NCI-H1092 treated with DMSO at 0.1 percent for 48 hours (cell line): ENCODE measurements at regions not wholly inside any gene's neighbourhood (a gene's known extent, or its start where the extent isn't known, plus 50 kb on each side); places are given as distances from the start of the nearest gene placed in this dataset.

Source experiments
- DNase-seq: peaks from one replicate; lab custom pipeline; 2025; lab: John Stamatoyannopoulos, UW

DNA sequence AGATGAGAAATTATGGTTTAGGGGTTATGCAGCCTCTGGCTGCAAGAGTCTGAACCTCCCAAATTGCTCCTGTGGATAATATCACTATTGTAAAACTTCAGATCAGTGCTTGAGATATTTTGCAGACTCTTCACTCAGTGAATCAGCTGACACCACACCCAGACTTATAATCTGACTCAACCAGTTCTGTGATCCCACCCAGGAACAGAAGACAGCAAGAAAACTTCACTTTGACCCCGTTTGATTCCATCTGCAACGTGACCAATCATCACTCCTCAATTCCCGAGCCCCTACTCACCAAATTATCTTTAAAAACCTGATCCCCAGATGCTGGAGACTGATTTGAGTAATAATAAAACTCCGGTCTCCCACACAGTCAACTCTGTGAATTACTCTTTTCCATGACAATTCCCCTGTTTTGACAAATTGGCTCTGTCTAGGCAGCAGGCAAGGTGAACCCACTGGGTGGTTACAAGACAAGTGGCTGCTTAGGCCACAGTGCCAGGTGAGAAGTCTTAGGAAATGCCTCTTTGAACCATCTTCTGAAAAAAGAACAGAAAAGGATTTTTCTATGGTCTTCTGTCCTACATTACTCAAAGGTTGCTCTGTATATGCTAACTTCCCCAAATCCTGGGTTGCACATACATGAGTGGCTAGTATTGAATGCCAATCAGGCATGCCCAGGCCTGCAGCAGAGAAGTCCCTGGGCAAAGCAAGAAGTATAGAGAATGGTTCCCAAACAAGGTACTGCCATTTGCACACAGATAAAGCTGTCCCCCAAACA, 588.0 kb downstream of the PRELID2 start:
- no peak for DNase-seq

DNA sequence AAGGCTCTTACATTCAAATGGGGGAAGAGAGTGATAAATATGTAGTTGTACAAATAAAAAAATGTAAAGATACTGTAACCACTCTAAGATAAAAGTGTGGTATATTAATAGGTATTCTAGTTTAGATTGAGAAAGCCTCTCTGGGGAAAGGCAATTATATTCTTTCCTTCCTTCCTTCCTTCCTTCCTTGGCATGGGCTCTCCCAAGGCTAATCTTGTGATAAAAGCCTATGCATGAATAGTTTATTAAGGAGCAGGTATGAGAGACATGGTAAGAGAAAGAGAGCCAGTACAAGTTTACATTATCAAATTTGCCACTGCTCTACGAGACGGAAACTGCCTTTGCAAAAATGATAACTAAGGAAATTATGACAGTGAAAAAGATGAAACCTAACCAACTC, 588.8 kb downstream of the PRELID2 start:
- DNase-seq = no peak

DNA sequence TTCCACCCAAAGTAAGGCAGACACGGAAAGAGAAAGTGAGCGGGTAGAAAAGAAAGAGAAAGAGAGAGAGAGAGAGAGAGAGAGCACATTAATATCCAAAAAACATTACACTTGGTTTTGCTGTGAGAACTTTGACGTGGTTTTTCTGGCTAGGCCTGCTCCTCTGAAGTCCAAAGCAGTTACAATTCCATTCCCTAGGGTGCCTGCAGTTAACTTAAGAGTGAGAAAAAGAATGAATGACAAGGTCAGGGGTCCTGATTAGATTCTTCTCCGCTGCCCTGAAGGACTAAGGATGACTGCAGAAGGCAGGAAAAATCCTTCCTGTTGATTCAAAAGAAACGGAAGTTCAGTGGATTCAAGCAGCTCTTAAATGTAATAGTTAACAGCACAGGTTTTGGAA, 589.8 kb downstream of the PRELID2 start:
- no peak for DNase-seq

DNA sequence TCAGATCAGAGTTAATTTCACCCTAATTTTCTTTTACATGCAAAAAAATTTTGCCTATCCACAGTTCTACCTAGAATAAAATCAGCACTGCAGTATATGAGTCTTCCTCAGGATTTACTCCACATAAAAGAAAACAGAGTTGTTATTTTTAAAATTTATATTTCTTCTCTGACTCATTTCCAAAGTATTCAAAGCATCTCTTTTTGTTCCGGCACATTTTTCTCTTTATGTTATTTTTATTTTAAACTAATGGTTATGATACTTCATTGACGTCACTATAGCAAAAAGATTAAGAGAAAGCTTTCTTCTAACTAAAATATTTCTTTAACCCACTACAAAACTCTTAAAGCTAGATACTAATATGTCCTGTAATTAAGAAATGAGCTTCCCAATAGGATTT, 590.4 kb downstream of the PRELID2 start:
- DNase-seq = no peak

DNA sequence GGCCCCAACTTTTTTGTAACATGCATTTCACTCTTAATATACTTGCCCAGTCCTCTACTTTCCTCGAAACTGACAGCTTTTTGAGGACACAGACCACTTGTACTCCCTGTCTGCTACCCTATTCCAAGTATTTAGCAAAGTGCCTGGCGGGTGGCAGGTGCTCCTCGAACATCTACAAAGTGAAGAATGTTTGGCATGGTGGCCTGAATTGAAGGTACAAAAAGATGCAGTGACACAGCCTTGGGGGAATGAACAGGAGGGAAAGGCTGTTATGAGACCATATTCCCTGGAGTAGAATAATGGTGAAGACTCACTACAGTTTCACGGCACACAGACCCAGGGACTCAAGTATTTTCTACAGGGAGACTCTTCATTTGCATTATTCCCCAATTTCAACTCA, 590.9 kb downstream of the PRELID2 start:
- DNase-seq = no peak

DNA sequence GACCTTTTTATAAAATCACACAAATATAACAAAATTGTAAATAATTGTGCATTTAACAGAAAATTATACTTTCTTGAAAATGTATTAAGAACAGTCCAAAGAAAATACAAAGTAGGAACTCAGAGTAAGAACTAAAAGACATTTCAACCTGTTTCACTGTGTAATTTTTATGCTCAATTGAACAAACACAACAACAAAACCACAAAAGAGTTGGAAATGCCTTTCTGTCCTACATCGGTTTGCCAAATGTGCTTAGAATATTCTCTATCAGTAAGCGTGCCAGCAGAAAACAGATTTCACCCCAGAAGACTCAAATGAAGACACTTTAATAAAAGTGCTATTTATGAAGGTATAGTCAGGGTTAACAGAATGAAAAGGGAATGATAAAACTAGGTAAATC, 592.1 kb downstream of the PRELID2 start:
- no peak for DNase-seq

DNA sequence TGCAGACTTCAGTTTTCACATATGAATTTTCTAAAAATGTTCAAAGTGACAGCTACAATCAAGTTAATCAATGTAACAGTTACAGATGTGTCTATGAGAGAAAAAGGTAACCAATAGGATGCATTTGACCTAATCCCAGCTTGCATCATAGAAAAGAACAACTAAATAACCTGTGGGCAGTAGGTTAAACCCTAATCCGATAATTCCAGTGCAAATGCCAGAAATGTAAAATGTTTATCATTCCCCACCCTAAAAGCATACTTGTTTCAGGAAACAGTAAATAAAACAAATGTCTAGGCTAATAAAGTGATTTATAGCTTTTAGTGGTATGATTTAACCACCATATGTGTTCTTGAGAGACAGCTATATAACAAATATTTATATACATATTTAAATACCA, 592.6 kb downstream of the PRELID2 start:
- no peak for DNase-seq

DNA sequence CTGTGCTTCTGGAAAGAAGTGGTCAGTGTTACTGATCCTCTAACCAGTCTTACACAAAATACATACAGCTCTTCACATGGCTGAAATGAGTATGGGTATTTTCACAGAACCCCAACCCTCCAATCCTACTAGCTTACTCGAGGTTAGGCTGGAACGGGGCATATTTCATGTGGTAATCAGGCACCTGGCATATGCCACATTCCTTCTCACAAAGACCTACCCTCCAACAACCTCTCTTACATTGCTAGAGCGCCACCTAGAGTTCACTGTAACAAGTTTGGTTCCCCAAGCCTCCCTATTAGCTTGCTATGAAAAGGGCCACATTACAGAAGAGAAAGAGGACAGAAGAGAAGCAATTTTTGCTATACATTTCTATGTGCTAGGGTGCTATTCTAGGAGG, 597.3 kb downstream of the PRELID2 start:
- DNase-seq = peak; percentile 67

DNA sequence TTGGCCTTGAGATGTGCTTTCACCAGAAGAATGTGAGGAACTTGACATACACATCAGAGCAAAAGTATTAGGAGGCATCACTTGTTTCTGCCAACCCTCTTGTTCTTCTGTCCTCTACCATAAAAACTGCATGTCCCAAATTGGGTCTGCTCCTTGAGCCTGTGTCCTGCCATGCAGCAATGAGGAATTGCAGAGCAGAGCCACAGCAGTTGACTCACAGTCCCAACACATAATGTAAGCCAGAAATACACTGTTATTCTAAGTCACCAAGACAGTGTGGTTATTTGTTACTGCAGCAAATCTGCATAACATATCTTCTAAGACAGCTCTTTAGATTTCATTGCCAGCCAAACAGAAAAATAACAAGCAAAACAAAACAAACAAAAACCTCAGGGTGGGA, 598.2 kb downstream of the PRELID2 start:
- no peak for DNase-seq

DNA sequence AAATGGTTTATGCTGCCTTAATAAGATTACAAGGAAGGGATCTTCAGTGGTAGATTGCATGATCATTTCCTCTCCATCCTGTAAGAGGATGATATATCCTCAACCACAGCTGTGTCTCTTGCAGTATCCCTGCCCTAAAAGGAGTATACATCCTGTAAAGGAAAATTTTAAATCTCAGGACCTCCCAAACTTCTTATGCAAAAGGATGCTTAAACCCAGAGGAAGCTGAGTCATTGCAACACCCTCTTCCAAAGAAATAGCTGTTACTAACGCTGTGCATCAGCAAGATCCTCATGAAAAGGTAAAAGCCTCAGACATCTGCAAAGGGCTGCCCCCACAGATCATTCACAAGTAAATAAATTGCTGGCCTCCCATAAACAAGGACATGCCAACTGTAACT, 599.0 kb downstream of the PRELID2 start:
- DNase-seq = no peak

DNA sequence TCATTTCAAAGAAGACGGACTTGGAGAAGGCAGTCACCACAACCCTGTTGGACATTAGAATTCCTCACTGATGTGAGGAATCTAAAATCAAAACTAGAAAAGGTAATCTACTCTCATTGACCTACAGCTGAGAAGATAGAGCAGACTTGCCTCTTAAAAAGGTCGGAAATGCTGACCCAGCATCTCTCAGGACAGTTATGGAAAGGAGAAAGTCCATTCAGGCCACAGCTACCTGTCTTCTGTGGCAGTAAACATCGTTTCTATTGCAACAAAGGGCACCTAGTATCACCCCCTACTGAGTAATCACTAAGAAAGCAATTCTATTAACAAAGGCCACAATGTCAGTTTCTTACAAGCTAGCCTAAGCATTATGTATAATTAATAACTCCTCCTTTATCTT, 601.7 kb downstream of the PRELID2 start:
- no peak for DNase-seq

DNA sequence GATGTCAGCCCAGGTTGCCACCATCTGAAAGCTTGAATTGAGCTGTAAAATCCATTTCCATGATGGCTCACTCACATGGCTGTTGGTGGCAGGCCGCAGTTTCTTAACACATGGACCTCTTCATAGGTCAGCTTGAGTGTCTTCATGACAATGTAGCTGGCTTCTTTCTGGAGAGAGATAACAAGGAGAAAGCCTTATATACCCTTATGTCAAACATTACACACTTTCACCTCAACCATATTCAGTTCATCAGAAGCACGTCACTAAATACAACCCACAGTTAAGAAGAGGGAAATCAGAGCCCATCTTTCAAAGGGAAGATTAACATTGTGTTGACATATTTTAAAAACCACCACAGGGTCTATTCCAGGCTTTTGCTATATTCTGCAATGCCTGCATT, 604.4 kb downstream of the PRELID2 start:
- DNase-seq = no peak

DNA sequence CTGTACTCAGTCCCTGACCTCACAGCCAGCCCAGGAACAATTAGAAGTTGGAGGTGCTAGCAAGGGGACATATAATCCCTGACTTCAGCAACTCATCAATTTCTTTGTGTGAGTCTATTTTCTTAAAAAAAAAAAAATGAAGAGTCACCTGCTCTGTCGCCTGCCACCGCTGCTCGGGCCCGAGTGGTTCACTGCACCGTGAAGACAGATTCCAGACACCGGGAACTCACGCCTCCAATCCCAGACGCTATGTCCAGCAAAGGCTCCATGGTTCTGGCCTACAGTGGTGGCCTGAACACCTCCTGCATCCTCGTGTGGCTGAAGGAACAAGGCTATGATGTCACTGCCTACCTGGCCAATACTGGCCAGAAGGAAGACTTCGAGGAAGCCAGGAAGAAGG, 606.6 kb downstream of the PRELID2 start:
- DNase-seq = no peak

DNA sequence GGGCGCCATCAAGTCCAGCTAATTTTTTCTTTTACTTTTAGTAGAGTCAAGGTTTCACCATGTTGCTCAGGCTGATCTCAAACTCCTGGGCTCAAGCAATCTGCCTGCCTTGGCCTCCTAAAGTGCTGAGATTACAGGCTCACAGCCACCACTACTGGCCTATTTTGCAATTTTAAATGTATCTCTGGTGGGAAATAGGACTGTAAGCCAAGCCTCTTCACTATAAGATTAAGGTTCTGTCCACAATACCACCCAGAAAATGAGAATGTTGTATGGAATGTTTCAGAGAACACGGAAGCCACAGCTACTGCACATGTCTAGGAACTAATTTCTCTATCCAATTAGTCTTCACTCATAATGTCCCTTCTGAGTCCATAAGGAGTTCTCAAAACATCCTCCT, 607.3 kb downstream of the PRELID2 start:
- DNase-seq = no peak

DNA sequence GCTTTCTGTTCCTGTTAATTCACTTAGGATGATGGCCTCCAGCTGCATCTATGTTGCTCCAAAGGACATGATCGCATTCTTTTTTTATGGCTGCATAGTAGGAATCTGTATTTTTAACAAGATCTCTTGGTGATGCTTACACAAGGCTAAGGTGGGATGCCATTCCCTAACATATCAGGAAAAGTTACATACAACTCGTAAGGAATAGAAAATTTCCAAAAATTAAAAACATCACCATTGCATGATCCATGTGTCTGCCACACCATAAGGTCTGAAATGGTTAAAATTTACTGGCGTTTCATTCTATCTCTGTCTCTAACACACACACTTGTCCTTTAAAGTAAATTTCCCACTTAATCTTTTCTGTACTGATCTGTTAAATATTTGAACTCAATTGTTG, 608.4 kb downstream of the PRELID2 start:
- no peak for DNase-seq

DNA sequence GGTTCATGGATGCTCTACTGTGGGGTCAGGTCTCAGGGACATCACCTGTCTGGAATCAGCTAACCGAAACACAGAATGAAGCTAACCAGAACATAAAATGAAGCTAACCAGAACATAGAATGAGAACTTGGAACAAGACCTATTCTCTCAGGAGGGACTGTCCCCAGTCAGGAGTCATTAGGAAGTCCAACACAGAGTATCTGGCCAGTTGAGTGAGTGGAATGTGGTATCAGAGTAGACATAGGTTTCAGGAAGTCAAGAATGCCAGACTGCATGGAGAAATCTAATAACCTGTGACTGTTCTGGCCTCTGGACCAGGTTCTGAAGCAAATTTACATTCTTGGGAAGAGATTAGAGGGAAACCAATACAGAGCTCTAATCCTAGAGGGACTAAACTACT, 609.6 kb downstream of the PRELID2 start:
- no peak for DNase-seq

DNA sequence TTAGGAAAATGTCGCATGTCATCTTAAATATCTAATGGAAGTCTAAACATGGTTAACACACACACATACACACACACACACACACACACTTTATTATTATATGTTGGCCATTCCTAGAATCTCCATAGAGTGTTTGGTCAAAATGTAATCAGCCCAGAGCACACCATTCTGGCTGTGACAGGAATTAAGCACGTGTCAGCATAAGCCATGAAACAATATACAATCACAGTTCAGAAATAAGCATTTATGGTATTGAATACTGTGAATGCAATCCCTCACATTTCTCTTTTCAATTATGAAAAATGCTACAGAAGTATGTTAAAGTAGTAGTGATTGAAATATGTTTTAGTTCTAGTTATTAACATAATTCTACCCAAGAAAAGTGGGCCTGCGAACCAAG, 611.6 kb downstream of the PRELID2 start:
- no peak for DNase-seq

DNA sequence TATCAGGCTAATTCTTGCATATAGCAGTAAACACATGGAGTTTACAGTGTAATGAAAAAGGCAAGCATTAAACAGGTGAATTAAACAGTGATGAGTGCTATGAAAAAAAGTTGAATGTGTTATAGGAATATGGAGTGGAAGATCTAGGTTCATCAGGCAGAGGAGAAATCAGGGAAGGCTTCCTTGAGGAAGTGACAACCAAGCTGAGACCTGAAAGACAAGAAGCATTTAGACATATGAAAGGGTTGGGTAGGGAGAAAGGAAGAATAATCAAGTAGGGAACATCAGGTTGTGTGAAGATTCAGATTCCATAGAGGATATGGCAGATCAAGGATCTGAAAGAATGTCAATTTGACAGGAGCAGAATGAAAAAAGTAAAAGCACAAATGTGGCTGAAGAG, 612.5 kb downstream of the PRELID2 start:
- no peak for DNase-seq

DNA sequence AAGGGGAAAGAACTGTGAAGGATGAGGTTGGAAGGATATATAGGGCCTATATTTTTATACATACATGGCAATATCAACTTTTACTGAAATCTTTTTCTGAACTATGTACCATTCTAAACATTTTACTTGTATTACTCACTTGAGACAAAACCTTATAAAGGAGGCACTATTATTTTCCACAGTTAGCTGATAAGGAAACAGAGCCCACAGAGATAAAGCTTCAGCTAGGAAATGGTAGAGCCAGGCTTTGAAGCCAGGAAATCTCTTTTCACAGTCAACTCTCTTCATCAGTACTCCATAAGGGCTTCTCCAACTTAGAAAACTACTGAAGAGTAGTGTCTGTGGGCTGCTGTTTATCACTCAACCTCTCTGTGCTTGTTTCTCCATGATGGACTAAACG, 613.7 kb downstream of the PRELID2 start:
- no peak for DNase-seq

DNA sequence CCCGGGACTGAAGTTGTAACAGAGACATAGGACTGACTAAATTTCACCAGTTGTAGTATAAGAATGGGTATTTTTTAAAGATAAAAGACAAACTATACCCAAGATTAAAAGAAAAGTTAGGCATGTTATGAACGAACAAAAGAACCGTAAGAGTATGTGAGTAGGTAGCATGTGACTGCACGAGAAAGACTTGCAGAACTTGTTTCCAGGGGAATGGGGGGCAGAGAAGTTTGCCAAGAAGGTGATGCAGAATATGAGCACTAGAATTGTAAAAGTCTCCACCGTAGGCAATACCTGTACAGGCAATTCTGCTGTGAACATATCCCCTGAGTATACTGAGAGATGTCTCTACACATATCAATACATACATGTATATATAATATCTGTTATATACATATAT, 614.7 kb downstream of the PRELID2 start:
- DNase-seq = no peak

DNA sequence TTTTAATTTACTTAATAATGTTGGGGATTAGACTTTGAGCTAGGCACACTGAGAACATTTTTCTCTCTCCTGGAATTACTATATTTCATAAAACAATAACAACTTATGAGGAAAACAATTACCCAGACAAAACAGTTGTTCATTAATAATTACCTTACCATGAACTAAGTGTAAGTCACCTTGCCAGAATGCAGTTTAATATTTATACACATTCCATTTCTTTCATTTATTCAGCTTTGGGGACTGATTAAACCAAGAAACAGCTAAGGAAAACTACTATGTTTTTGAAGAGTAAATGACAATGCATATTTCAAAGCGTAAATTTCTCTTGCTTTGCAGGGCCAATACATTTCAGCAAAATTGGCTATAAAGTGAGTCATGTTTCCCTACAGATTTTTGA, 616.2 kb downstream of the PRELID2 start:
- no peak for DNase-seq

DNA sequence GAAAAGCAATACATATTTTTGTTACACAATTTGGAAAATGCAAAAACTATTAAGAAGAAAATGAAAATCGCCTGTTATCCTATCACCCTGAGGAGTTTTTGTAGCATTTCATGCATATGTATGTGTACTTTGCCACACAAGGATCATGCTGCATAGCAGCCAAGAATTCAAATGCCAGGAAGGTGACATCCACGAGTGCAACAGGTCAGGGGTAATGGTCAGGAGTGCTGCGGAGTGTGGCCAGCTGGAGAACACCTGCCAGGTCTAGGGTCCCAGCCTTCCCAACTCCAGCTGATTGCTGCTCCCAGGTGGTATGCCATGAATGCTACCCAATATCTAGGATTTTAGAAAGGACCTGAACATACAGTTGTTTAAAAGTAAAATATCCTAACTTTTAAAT, 617.1 kb downstream of the PRELID2 start:
- DNase-seq = no peak

DNA sequence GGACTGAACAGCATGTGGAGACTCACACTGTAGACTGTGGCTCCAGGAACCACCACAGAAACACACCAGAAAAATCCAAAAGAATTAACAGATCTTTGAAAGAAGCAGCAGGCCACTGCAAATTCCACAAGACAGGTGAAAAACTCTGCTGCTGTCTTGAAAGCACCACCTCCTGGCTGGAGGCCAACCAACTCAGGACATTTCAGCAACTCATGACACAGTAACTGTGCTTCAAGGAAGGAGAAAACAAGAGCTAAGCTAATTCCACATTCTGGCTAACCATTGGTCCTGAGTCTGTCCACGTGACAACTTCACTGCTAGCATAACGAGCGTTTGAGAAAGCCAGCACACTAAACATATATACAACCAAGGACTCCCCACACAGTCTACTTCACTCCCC, 625.1 kb downstream of the PRELID2 start:
- no peak for DNase-seq

DNA sequence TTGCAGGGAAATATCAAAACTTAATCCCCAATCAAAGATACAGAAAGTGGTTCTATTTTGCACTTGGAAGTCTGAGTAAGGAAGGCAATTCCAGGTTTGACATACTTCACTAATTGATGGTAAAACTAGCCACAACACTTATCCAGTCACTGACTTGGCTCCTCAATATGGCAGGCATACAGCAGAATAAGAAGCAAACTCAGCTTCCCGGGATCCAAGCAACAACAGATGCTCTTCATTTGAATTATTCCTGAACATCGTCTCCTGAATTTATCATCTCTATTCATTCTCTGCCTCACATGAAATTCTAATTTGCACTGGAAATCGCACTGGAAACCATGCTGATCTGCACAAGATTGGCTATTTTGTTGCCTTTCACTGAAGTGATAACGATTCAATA, 629.6 kb downstream of the PRELID2 start:
- DNase-seq = no peak

DNA sequence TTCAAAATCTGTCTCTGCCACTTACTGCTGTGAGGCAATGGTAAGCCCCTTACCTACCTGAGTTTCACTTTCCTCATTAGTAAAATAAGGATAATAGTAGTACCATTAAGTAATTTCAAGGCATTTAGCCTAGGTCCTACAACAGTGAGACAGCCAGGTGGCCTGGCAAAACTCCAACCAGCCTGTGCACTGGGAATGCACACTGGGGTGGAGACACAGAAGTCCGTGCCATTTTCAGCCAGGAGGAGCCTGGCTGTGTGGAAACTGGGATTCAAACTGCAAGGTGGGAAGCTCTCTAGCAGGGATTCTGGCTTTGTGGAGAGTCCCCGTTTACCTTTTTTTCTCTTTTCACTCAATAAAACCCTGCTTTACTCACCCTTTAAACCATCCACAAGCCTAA, 630.4 kb downstream of the PRELID2 start:
- DNase-seq = no peak
